ENCODE measurements at regions not wholly inside any gene's neighbourhood (a gene's known extent, or its start where the extent isn't known, plus 50 kb on each side); places are given as distances from the start of the nearest gene placed in this dataset.

DNA sequence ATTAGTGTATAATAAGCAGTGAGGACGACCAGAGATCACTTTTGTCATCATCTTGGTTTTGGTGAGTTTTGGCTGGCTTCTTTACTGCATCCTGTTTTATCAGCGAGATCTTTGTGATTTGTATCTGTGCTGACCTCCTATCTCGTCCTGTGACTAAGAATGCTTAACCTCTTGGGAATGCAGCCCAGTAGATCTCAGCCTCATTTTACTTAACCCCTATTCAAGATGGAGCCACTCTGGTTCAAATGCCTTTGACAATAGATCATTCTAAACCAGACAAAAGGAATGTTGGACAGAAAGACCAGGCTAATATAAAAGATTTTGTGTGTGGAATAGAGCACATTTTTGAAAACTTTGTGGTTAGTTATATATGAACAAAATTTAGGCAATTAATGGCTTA lies 618.5 kb upstream of the BCHE start:
- Histone ChIP-seq H3K4me1 (ENCODE audit: control insufficient read depth in 1 of 2, insufficient read depth in 2 of 2, low read length in 2 of 2) (no peaks in the 10 kb centered on the region), H3K36me3 (replicated peaks in 1 of 2; ENCODE audit: control insufficient read depth in 1 of 2, insufficient read depth in 2 of 2, low read length in 2 of 2) (no peaks in the 10 kb centered on the region), H2AFZ (ENCODE audit: insufficient read depth, low read depth, low read length, poor library complexity, severe bottlenecking) (no peak overlapping the region), H4K20me1 (ENCODE audit: insufficient read depth, low read length) (no peaks in the 10 kb centered on the region), H3K4me3 (replicated peaks in 1 of 3; ENCODE audit: low read depth in 2 of 3, low read length in 3 of 3) (no peak overlapping the region), H3K27me3 (ENCODE audit: control insufficient read depth in 2 of 2, insufficient read depth in 2 of 2, low read length in 2 of 2) (no peaks in the 10 kb centered on the region), H3K9ac (ENCODE audit: insufficient read depth, low read length, poor library complexity, severe bottlenecking) (no peak overlapping the region), H3K27ac (ENCODE audit: low read depth in 1 of 2, low read length in 2 of 2) (no peak overlapping the region), H3K79me2 (ENCODE audit: insufficient read depth, low read length) (no peaks in the 10 kb centered on the region), H3K4me2 (replicated peaks; ENCODE audit: extremely low read depth, low read length, poor library complexity, severe bottlenecking) (no peak overlapping the region), H3K9me3 (replicated peaks in 1 of 2; ENCODE audit: control insufficient read depth in 1 of 2, insufficient read depth in 1 of 2, low read length in 2 of 2) (no peaks in the 10 kb centered on the region)
- no peak for DNase-seq
- Mint-ChIP-seq H3K9me3 (peaks cover 0 to 5% (median 3%) of the 10 kb centered on the region in 7 donors), H3K36me3 (no peaks in the 10 kb centered on the region), H3K4me1 (no peaks in the 10 kb centered on the region), H3K4me3 (no peak overlapping the region), H3K27ac (no peak overlapping the region), H3K27me3 (ENCODE audit: low read depth in 3 of 3) (peaks cover 0 to 2% (median 0%) of the 10 kb centered on the region in 3 donors)
- intact Hi-C loops (cut with micrococcal nuclease) = no loop called here
- TF ChIP-seq, protein P1, sequence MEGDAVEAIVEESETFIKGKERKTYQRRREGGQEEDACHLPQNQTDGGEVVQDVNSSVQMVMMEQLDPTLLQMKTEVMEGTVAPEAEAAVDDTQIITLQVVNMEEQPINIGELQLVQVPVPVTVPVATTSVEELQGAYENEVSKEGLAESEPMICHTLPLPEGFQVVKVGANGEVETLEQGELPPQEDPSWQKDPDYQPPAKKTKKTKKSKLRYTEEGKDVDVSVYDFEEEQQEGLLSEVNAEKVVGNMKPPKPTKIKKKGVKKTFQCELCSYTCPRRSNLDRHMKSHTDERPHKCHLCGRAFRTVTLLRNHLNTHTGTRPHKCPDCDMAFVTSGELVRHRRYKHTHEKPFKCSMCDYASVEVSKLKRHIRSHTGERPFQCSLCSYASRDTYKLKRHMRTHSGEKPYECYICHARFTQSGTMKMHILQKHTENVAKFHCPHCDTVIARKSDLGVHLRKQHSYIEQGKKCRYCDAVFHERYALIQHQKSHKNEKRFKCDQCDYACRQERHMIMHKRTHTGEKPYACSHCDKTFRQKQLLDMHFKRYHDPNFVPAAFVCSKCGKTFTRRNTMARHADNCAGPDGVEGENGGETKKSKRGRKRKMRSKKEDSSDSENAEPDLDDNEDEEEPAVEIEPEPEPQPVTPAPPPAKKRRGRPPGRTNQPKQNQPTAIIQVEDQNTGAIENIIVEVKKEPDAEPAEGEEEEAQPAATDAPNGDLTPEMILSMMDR (IDR thresholded peaks at IDR 0.05) = no peak
- 83% methylated on average over 1 of the region's 3 CpGs for WGBS (ENCODE audit: insufficient coverage)

DNA sequence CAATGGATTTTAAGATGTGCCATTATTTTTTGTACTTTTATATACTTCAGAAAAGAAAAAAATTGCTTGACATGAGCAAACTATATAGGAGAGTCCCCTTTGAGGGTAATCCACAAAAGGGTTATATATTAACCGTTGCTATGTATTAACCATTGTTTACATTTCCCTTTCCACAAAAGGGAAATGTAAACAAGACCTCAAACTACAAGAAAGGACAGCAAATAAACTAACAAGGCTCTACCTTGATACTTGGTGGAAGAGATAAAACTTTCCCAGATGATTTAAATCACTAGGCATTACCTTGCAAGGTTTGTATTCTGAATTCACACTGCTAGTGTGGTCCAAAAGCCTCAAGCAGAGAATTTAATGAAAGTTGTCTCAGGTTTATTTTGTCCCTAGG lies 616.3 kb upstream of the BCHE start:
- H2AFZ ChIP-seq (ENCODE audit: insufficient read depth, low read depth, low read length, poor library complexity, severe bottlenecking) = no peak overlapping the region
- H3K27me3 ChIP-seq (ENCODE audit: control insufficient read depth in 2 of 2, insufficient read depth in 2 of 2, low read length in 2 of 2) = no peaks in the 10 kb centered on the region
- H3K4me1 ChIP-seq (ENCODE audit: control insufficient read depth in 1 of 2, insufficient read depth in 2 of 2, low read length in 2 of 2) = no peaks in the 10 kb centered on the region
- no peak for DNase-seq
- no peaks in the 10 kb centered on the region for H3K4me1 Mint-ChIP-seq
- no peak overlapping the region for H3K4me2 ChIP-seq (replicated peaks; ENCODE audit: extremely low read depth, low read length, poor library complexity, severe bottlenecking)
- H4K20me1 ChIP-seq (ENCODE audit: insufficient read depth, low read length) = no peaks in the 10 kb centered on the region
- H3K79me2 ChIP-seq (ENCODE audit: insufficient read depth, low read length) = no peaks in the 10 kb centered on the region
- no peaks in the 10 kb centered on the region for H3K9me3 ChIP-seq (replicated peaks in 1 of 2; ENCODE audit: control insufficient read depth in 1 of 2, insufficient read depth in 1 of 2, low read length in 2 of 2)
- H3K9ac ChIP-seq (ENCODE audit: insufficient read depth, low read length, poor library complexity, severe bottlenecking) = no peak overlapping the region
- H3K9me3 Mint-ChIP-seq = peaks cover 0 to 3% (median 3%) of the 10 kb centered on the region in 7 donors
- no peak overlapping the region for H3K27ac Mint-ChIP-seq
- no peaks in the 10 kb centered on the region for H3K36me3 ChIP-seq (replicated peaks in 1 of 2; ENCODE audit: control insufficient read depth in 1 of 2, insufficient read depth in 2 of 2, low read length in 2 of 2)
- intact Hi-C loops (cut with micrococcal nuclease) = no loop called here
- no peak overlapping the region for H3K4me3 Mint-ChIP-seq
- no peak overlapping the region for H3K4me3 ChIP-seq (replicated peaks in 1 of 3; ENCODE audit: low read depth in 2 of 3, low read length in 3 of 3)
- H3K36me3 Mint-ChIP-seq = no peaks in the 10 kb centered on the region
- peaks cover 0 to under 1% (median 0%) of the 10 kb centered on the region in 3 donors for H3K27me3 Mint-ChIP-seq (ENCODE audit: low read depth in 3 of 3)
- no peak overlapping the region for H3K27ac ChIP-seq (ENCODE audit: low read depth in 1 of 2, low read length in 2 of 2)
- TF ChIP-seq, protein P1 (IDR thresholded peaks at IDR 0.05) = no peak
- WGBS (ENCODE audit: insufficient coverage) = no CpG with 5 or more reads among the region's 1 CpG

Data from CD14-positive monocyte (primary cell).